ENCODE measurements at regions not wholly inside any gene's neighbourhood (a gene's known extent, or its start where the extent isn't known, plus 50 kb on each side); places are given as distances from the start of the nearest gene placed in this dataset.

DNA sequence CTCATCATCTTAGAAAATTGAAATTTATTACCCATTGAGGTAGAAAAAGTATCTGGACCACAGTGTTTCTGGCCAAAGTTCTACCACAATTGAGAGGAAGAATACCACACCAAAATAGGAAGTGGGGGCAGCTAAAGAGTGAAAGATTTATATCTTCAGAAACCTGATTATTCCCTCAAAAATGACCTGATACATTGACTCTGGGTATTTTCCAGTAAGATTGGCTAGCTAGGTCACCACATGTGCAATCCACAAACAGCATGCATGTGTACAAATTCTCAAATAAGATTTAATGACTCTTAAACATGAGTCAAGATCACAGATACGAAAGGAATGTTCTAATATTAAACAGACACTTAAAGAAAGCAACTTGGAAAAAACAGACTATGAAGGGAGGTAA is 1516.2 kb upstream of the PCDH20 start:
- TF ChIP-seq, protein P1, sequence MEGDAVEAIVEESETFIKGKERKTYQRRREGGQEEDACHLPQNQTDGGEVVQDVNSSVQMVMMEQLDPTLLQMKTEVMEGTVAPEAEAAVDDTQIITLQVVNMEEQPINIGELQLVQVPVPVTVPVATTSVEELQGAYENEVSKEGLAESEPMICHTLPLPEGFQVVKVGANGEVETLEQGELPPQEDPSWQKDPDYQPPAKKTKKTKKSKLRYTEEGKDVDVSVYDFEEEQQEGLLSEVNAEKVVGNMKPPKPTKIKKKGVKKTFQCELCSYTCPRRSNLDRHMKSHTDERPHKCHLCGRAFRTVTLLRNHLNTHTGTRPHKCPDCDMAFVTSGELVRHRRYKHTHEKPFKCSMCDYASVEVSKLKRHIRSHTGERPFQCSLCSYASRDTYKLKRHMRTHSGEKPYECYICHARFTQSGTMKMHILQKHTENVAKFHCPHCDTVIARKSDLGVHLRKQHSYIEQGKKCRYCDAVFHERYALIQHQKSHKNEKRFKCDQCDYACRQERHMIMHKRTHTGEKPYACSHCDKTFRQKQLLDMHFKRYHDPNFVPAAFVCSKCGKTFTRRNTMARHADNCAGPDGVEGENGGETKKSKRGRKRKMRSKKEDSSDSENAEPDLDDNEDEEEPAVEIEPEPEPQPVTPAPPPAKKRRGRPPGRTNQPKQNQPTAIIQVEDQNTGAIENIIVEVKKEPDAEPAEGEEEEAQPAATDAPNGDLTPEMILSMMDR (IDR thresholded peaks at IDR 0.05; ENCODE audit: low read depth, low read length, poor library complexity, severe bottlenecking), result no peak
- TF ChIP-seq EZH2phosphoT487 (IDR thresholded peaks at IDR 0.05; ENCODE audit: borderline replicate concordance, low read length), result no peak
